Suppressor macrophage treated with lipopolysaccharide for 4 hours (primary cell): ENCODE measurements at regions not wholly inside any gene's neighbourhood (a gene's known extent, or its start where the extent isn't known, plus 50 kb on each side); places are given as distances from the start of the nearest gene placed in this dataset.
"Not testable (repeated sequence)": the region's sequence is repeated elsewhere in the genome, so short reads cannot be mapped to it uniquely, and the experiment has no call there.

Source experiments
- DNase-seq: peaks from one replicate; pipeline ENCODE4 v3.0.0-alpha.2; 2020

DNA sequence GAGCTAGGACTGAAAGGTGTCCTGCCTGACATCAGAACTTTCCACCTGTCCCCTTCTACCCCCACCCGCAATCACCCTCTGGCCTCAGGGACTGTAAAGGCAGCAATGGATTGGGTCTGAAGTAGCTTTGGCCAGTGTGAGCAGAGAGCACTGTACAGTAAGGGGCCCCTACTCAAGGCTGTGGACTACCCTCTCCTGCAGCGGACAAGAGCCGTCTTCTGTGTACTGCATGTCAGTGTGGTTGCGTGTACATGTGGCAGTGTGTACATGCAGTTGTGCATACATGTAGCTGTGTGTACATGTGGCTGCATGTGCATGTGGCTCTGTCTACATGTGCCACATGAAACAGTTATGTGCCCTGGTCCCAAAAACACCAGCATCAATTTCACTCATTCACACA lies 205.9 kb upstream of the LINGO1 start:
- no peak for DNase-seq

DNA sequence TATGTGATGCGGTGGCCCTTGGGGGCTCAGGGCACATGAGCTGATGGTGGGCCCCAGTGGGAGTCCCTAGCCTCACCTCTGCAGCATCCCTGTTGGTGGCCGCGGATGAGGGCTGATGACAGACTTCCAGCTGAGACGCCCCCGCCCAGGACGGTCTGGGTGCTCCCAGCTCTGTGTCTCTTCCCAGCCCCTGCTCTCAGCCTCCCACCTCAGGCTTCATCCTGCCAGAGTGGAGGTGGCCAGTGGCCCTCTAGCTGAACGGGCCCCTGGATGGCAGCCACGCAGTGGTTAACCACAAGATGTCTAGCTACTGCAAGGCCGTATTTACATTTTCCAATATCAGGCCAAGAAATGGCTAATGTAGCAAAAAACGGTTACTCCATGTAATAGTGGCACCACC lies 205.3 kb upstream of the LINGO1 start:
- DNase-seq: no peak

DNA sequence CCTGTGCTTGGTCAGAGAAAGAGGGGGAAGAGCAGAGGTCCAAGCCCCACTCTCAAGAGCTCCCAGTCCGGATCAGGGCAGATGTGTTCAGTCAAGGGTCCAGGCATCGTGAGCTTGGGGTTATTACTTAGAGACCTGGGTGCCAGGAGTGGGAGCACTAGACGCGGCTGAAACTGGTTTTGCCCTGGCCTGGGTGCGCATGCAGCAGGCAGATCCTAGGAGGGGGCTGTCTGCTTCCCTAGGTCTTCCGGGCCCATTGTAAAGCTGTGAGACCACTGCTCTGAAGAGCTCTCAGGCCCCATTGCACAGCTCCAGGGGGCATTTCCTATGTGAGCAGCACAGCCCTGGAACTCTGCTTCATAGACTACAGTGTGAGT lies 204.9 kb upstream of the LINGO1 start:
- DNase-seq: no peak

DNA sequence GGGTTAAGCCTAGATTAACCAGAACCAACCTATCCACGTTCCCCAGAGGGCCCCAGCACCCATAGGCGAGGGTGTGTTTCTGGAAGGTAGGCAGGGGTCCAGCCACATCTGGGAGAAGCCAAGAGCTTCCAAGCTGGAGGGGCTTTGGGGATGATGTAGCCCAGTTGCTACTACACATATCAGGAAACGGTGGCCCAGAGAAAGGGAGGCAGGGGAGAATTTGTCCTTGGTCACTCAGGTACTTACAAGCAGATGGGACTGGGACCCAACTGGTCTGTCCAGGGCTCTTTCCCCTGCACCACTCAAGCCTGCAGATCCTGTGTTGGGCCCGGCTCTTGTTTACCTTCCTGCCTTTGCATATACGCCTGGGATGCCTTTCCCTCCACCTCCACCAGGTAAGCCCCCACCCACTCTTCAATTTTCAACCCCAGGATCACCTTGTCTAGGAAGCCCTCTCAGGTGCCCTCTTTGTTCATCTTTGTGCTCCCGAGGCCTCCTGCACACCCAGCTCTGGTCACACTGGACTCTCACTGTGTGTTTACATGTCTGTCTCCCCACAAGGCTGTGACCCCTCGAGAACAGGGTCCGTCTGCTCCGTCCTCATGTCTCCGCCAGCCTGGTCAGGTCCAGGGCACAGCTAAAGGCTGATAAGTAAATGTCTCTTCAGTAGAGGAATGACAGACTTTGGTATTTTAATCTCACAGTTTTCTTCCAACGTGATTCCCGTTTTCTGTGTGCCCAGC lies 204.4 kb upstream of the LINGO1 start:
- no peak for DNase-seq

DNA sequence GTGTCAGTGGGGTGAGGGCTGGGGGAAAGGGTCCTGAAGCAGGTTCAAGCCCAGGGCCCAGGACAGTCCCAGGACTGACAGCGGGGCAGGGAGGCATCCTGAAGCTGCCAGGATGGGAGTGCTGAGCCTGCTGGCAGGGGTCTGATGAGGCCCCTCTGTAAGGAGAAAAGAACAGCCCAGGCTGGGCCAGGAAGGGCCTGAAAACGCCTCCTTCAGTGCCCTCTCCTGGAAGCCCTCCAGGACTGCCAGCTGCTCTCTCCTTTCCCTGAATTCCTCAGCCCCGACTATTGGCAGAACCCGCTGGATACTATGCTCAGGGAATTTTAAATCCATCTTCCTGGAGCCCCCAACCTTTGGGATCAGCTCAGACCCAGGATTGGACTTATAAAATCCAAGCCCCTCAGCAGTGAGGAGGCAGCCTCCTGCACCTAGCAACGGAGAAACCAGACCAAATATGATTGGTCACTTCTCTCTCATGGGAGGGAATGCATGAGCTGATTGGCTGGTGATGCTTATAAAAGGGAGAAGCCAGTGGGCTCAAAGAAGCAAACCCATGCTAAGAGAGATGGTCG lies 203.5 kb upstream of the LINGO1 start:
- peak; percentile 5 for DNase-seq

DNA sequence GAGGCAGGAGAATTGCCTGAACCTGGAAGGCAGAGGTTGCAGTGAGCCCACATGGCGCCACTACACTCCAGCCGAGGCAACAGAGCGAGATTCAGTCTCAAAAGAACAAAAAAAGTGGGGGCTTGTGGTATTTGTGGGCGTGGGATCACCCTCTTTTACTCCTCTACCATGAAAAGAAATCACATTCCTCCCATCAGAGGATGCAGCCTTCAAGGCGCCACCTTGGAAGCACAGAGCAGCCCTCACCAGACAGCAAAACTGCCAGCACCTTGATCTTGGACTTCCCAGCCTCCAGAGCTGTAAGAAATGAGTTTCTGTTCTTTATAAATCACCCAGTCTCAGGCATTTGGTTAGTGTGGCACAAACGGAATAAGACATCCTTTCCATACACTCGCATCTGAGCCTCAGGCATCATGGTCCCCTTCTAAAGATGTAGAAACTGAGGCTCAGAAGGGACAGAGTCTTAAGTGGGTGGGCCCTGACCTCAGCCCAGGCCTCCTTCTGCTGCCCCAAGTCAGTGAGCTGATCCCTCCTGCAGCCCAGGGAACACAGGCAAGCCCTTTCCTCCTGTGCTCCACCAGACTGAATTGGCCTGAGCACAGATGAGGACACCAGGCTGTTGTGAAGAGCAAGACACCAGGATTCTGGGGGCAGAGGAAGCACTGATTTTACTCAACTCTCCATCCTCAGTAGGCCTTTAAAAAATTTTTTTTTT lies 201.7 kb upstream of the LINGO1 start:
- no peak for DNase-seq

DNA sequence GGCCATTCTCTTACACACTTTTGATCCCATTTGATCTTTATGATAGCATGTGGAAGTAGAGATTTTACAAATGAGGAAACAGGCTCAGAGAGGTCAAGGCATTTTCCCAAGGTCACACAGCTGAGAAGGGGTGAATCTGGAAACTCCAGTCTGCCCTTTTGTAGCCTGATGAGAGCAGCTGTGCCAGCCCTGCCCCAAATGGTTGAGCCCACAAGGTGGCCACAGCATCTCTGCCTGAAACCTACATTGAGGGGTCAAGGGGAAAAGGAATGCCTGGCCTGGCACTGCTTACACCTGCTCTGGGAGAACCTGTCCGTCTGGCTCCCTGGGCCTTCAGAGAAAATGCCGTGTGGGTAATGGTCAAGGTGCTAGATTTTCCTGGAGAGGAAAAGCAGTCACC lies 200.2 kb upstream of the LINGO1 start:
- no peak for DNase-seq

DNA sequence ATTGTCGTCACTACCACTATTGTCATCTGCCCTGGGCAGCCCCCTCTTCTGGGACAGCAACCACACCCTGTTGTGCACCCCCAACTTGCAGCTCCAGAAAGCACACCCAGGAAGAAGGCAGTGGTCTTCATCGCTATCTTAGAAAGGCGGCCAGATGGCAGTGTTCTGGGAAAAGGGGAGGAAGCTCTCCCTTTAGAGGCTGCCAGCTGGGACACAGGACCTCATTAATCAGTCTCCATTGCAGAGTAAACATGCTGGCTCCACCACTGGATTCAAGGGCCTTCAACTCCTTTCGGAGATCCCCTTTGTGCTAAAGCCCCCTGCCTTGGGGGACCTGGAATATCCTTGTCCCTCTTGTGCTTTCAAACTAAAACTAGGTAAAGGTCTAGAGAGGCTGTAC lies 199.3 kb upstream of the LINGO1 start:
- no peak for DNase-seq

DNA sequence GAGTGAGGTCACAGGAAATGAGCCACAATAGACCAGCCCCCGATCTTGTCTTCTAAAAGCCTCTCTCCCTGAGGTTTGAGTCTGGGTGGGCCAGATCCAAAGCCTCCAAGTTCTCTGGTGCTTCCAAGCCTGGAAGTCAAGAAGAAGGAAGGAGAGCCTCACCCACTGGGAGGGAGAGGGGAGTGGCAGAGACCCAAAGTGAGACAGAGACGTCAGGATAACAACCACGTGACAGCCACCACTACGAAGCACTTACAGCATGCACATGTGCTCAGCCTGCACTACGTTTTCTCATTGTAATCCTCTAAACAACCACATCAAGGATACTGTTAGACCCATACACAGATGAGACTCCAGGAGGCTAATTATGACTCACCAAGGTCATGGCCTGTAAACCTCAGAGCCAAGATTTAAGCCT lies 197.3 kb upstream of the LINGO1 start:
- DNase-seq: no peak

DNA sequence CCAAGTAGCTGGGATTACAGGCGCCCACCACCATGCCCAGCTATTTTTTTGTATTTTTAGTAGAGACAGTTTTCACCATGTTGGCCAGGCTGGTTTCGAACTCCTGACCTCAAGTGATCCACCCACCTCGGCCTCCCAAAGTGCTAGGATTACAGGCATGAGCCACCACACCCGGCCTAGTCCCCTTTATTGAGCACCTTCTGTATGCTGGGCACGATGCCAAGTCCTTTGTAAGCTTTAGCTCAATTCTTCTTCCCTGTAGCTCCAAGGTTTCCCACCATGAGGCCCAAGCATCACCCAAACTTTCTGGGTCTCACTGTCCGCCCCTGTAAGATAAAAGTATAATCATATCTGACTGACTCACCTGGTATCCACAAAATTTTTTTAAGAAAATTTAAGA lies 196.6 kb upstream of the LINGO1 start:
- DNase-seq: not testable (repeated sequence)

DNA sequence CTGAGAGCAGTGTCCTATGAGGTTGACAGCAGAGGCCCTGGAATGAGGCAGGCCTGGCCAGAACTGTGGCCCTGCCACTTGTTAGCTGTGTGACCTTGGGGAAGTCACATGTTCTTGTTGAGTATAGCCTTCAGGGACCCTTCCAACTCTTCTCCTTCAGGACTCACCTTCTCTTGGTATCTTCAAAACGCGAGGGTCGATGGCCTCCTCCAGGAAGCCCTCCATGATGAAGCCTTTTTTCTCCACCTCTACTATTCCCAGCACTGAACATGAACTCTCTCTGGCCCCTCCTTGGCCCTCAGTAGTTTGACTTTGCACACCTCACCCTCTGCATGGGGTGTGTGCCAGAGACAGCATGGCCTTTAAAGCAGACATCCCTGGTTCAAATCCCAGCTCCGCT lies 195.1 kb upstream of the LINGO1 start:
- DNase-seq: no peak

DNA sequence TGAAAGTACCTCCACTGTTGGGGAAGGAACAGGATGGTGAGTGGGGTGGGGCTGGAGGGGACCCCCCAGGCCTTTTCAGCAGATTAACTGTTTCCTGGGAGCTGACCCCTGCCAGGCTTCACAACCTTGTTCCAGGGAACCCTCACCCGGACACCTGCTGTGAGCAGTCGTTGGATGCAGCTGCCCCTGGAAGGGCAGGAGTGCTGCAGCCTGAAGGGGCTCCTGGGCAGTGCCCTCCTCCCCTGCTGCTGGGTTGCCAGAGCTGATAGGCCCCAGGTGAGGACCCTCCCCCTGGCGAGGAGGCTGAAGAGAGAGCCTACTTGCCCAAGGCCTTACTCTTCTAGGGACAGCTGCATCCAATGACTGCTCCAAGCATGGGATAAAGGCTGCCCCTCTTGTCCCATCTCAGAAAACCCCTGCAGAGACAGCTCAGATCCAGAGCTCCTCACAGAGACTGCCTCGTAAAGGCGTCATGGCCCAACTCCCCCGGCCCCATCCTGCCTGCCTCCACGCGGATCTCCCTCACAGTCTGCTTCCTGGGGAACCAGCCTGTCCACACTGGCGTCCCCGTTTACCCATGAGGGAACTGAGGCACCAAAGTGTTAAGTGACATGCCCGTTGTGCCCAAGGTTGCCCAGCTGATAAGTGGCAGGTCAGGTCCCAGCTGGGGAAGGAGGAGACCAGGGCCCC lies 193.4 kb upstream of the LINGO1 start:
- no peak for DNase-seq

DNA sequence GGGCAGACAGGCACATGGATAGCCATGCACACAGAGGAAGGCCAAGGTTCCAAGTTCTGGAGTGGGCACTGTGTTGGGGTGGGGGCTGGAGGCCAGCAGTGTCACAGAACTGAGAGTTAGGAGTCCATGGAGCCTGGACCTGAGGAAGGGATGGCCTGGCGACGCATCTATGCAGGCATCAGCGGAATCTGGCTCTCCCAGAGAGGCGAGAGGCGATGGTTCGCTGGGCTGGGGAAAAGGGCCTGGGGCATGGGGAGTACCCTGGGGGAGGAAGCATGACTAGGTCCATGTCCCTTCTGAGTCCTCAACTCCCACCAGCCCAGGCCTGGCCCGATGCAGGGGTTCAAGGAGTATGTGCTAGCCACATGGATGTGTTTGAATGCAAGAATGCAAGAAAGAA lies 192.8 kb upstream of the LINGO1 start:
- no peak for DNase-seq

DNA sequence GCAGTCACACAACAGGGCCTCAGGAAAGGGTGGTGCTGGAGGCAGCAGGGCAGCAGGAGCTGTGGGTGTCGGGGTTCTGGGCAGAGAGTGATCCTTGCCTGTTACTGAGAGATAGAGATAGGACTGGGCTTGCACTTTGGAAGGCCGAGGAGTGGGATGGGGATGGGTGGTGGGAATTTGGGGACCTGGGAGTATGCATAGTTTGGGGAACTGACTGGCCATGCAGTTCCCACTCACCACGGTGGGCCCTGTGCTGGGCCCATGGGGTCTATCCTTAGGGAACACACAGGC lies 192.5 kb upstream of the LINGO1 start:
- no peak for DNase-seq

DNA sequence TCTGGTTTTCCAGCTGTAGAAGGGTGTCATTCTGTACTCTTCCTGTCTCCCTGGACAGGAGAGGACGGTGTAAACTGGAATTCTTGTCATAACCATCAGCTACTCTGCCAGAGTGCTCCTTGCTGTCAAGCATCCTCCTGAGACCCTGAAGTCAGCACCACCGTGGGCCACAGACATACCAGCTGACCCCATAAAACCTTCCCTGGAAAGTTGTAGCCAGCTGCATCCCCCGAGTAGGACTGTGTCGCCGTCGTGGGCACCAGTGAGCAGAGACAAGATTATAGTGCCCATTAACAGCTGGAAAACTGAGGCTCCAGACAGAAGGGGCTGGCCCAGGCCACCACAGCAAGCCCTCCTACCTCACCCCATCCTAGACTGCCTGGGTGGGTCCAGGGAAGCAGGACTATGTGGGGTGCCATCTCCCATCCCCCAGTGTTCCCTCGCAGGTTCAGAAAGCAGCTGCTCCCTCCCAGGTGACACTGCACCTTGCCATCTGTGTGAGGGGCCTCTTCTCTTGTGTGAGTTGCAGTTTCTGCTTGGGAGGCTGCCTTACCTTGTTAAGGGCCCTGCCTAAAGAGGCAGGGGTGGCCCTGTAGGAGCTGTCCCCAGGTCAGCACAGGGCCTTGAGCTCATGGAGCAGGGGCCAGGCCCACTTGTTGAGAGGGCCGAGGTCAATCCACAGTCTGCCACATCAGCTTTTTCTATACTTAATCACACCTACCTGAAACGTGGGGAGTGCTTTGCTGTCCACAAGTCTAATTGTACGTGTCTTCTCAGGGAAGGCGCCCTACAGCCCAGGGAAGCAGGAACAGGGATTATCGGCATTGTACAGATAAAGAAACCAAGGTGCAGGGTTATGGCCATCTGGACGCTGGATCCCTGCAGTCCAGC lies 191.9 kb upstream of the LINGO1 start:
- no peak for DNase-seq

DNA sequence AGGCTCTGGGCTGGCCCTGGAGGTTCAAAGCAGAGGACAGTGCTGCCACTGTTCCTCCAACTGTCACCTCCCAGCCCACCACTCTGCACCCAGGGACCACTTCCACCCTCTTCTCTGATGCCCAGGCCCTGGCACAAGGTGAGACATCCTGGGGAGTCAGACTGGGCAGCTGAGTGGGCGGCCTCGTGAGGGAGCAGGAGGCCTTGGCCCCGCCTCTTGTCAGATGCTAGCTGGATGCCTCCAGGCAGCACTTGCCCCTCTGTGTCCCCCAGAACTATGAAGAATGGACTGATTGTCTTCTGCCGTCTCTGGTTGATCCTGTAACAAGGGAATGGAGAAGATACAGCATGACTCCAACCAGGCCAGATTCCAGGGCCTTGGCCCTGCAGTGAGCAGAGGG lies 191.0 kb upstream of the LINGO1 start:
- no peak for DNase-seq

DNA sequence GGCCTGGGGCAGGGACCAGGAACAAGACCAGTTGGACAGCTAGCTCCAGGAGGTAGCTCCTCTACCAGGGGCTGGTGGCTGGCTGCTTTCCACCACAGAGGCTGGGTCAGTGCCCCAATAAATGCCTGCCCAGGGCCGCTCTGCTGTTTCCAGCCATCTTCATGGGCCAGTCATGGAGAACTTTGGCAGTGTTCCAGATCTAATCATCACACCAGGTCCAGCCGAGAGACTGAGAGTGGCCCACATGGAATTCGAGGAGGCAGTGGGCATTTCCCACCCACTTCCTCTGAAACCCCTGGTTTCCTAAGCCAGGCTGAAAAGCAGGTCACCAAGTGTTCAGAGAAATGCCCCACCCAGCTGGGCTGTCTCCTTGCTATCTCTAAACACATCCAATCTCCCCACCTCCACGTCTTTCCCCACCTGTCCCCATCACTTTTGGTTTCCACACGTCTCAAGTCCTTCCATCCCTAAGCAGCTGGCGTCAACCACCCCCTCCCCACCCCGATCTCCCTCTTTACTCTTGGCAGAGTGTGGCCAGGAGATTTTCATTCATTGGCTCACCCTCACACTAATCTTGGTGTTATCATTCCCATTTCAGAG lies 190.0 kb upstream of the LINGO1 start:
- DNase-seq: no peak

DNA sequence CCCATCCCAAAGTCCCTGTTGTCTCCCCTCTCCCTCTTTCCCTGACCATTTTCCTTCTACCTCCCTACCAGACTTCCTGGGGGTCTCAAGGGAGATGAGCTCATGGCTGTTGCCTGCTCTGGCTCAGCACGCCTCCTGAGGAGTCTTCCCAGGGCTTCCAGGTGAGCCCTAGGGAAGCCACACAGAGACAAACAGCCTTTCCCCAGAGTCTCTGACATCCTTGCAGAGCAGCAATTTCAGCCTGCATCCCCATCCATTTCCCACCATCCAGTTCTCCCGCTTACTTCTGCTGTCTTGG lies 189.2 kb upstream of the LINGO1 start:
- DNase-seq: no peak

DNA sequence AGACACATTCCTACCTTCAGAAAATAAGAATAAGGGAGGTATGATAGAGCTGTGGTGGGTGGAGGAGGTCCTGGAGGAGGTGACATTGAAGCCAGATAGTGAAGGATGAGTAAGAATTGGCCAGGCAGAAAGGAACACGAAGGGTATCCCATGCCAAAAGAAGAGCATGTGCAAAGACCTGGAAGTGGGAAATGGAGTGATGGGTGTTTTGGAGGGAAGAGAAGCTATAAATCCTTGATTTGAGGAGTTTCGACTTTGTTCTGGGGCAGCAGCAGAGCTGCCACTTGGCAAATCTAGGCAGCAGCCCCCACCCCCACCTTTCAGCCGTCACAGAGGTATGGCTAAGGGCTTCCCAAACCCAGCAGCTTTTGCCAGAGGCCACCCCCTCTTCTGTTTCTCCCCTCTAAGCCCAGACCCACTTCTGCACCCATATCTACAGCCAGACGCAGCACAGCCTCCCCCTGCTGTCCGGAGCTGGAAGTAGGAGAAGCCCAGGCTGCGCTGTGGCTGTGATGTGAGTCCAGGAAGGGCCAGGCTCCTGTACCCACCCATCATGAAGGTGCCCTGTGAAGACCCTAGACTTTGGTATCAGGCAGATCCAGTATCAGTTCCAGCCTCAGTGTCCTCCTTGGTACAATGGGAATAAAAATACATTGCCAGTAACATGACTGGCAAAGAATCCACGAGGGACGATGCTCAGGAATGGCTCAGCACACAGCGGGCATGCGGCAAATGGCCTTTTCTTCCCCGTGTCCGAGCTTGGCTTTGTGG lies 188.7 kb upstream of the LINGO1 start:
- peak; percentile 62 for DNase-seq

DNA sequence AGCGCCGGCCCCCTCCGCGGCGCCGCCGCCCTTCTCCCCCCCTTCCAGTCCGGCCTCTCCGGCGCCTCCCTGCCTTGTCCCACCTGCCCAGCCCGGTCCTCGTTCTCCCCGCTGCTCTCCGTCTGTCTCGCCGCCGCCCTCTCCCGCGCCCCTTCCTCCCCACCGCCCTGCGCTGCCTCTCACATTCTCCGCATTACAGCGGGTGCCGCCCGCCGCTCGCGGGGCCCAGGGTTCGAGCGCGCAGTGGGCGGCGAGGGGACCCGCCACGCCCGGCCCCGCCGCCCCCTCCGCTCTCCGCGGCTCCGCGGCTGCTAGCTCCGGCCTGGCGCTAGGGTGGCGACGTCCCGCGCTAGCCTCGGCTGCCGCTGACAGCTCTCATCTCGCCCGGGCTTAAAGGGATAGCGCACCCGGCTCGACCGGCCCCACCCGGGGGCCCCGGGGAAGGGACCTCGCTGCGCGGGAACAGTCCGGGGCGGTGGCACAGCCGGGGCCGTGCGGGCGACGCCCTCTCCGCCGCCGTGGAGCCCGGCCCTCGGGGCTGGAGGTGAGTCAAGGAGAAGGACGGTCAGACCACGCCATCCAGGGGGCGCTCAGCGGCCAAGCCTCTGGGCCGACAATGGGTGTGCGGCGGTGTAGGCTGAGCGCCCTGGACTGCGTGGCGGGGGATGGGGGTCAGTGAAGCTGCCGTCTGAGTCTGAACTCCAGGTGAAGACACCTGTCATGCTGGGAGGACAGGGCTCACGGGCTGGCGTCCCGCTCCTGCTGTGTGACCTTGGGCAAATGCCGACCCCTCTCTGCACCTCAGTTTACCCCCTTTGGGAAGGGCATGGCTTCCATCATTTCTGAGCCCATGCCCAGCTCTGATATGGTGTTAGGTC lies 187.4 kb upstream of the LINGO1 start:
- DNase-seq: no peak
